ENCODE measurements at regions not wholly inside any gene's neighbourhood (a gene's known extent, or its start where the extent isn't known, plus 50 kb on each side); places are given as distances from the start of the nearest gene placed in this dataset.

DNA sequence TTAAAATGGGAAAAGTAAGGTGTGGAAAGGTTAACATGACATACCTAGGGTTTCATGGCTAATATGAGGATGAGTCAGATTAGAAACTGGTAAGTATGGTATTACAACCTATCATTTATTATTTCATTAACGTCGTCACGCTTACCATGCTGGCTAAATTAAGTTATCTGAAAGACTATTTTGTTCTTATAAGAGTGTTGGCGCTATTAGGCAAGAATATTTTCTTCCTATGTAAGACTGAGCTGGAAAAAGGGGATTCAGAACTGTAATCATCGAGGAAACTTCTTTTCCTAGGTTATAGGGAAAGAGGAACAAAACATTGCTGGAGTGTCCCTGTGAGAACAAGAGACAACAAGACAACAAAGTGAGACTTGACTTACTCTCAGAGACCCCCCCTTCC is 440.8 kb downstream of the KCNJ2 start:
- no peak overlapping the region for H3K4me3 Mint-ChIP-seq (ENCODE audit: unreplicated experiment)
- no peaks in the 10 kb centered on the region for H3K36me3 Mint-ChIP-seq (ENCODE audit: unreplicated experiment)
- no peaks in the 10 kb centered on the region for H3K4me1 Mint-ChIP-seq (ENCODE audit: low read depth, unreplicated experiment)
- no peak overlapping the region for H3K27ac Mint-ChIP-seq (ENCODE audit: unreplicated experiment)
- DNase-seq, result no peak
- TF ChIP-seq, protein P1, sequence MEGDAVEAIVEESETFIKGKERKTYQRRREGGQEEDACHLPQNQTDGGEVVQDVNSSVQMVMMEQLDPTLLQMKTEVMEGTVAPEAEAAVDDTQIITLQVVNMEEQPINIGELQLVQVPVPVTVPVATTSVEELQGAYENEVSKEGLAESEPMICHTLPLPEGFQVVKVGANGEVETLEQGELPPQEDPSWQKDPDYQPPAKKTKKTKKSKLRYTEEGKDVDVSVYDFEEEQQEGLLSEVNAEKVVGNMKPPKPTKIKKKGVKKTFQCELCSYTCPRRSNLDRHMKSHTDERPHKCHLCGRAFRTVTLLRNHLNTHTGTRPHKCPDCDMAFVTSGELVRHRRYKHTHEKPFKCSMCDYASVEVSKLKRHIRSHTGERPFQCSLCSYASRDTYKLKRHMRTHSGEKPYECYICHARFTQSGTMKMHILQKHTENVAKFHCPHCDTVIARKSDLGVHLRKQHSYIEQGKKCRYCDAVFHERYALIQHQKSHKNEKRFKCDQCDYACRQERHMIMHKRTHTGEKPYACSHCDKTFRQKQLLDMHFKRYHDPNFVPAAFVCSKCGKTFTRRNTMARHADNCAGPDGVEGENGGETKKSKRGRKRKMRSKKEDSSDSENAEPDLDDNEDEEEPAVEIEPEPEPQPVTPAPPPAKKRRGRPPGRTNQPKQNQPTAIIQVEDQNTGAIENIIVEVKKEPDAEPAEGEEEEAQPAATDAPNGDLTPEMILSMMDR (IDR thresholded peaks at IDR 0.05; ENCODE audit: partially characterized antibody, unreplicated experiment), result no peak
- no peaks in the 10 kb centered on the region for H3K27me3 Mint-ChIP-seq (ENCODE audit: unreplicated experiment)
- H3K9me3 Mint-ChIP-seq (ENCODE audit: unreplicated experiment), result no peaks in the 10 kb centered on the region

DNA sequence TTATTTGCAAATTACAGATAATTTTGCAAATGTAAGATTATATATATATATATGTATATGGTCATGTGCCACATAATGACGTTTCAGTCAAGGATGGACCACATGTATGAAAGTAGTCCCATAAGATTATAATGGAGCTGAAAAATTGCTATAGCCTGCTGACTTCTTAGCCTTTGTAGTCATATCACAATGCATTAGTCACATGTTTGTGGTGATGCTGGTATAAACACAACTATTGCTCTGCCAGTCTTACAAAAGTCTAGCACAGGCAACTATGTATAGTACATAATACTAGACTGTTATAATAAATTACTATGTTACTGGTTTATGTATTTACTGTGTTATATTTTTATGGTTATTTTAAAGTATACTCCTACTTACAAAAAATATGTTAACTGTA is 444.3 kb downstream of the KCNJ2 start:
- H3K27me3 Mint-ChIP-seq (ENCODE audit: unreplicated experiment), result peaks cover 3% of the 10 kb centered on the region
- H3K27ac Mint-ChIP-seq (ENCODE audit: unreplicated experiment), result no peak overlapping the region
- no peak for DNase-seq
- TF ChIP-seq, protein P1 (IDR thresholded peaks at IDR 0.05; ENCODE audit: partially characterized antibody, unreplicated experiment), result no peak
- no peaks in the 10 kb centered on the region for H3K9me3 Mint-ChIP-seq (ENCODE audit: unreplicated experiment)
- no peak overlapping the region for H3K4me3 Mint-ChIP-seq (ENCODE audit: unreplicated experiment)
- H3K4me1 Mint-ChIP-seq (ENCODE audit: low read depth, unreplicated experiment), result no peaks in the 10 kb centered on the region
- no peaks in the 10 kb centered on the region for H3K36me3 Mint-ChIP-seq (ENCODE audit: unreplicated experiment)

DNA sequence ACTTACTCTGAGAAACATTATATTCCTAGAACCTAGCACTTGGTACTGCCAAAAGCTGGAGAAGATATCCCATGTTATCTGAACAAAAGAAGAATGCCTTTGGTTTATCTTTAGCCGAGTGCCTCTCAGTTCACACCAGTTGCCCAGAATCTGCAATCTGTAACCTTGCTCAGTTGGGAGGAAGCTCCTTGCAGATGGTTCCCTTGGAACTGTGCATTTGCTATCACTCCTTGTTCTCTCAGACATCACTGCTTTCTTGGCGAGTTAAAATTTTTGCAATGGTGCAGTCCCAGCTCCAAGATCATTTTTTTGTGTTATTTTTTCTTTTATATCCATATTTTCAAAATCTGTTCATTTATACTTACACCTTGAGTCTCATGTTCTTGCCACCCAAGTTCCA is 446.5 kb downstream of the KCNJ2 start:
- DNase-seq, result no peak
- Mint-ChIP-seq H3K4me1 (ENCODE audit: low read depth, unreplicated experiment) (no peaks in the 10 kb centered on the region), H3K27ac (ENCODE audit: unreplicated experiment) (no peak overlapping the region), H3K4me3 (ENCODE audit: unreplicated experiment) (no peak overlapping the region), H3K36me3 (ENCODE audit: unreplicated experiment) (no peaks in the 10 kb centered on the region), H3K27me3 (ENCODE audit: unreplicated experiment) (peaks cover 3% of the 10 kb centered on the region), H3K9me3 (ENCODE audit: unreplicated experiment) (no peaks in the 10 kb centered on the region)
- TF ChIP-seq, protein P1 (IDR thresholded peaks at IDR 0.05; ENCODE audit: partially characterized antibody, unreplicated experiment), result no peak

- no peaks in the 10 kb centered on the region for H3K36me3 Mint-ChIP-seq (ENCODE audit: unreplicated experiment)
- H3K27me3 Mint-ChIP-seq (ENCODE audit: unreplicated experiment), result peaks cover 3% of the 10 kb centered on the region
- no peak overlapping the region for H3K27ac Mint-ChIP-seq (ENCODE audit: unreplicated experiment)
- TF ChIP-seq, protein P1 (IDR thresholded peaks at IDR 0.05; ENCODE audit: partially characterized antibody, unreplicated experiment), result no peak
- H3K4me1 Mint-ChIP-seq (ENCODE audit: low read depth, unreplicated experiment), result no peaks in the 10 kb centered on the region
- DNase-seq, result no peak
- no peak overlapping the region for H3K4me3 Mint-ChIP-seq (ENCODE audit: unreplicated experiment)
- no peaks in the 10 kb centered on the region for H3K9me3 Mint-ChIP-seq (ENCODE audit: unreplicated experiment)
Measured at GRCh38 chr17:70618641-70619040, 449.3 kb downstream of the KCNJ2 start.

DNA sequence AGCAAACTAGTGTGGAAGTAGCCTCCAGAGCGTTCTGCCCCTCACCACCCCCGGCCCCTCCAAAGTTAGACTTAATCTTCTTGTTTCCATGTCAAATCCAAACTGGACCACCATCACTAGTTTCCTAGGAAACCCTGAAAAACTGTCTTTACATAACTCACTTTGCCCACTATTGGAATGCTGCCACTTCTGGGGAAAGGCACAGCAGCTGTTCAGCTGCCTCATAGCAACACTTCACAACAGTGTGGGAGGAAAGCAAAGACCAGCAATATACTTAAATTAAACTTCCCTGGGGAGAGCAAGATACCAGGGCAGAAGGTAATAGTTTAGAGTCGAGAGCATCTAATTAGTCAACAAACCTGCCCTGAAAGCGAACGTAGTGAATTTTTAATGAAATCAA is 452.2 kb downstream of the KCNJ2 start:
- Mint-ChIP-seq H3K4me1 (ENCODE audit: low read depth, unreplicated experiment) (no peaks in the 10 kb centered on the region), H3K27me3 (ENCODE audit: unreplicated experiment) (peaks cover 1% of the 10 kb centered on the region), H3K36me3 (ENCODE audit: unreplicated experiment) (no peaks in the 10 kb centered on the region), H3K9me3 (ENCODE audit: unreplicated experiment) (no peaks in the 10 kb centered on the region), H3K27ac (ENCODE audit: unreplicated experiment) (no peak overlapping the region), H3K4me3 (ENCODE audit: unreplicated experiment) (no peak overlapping the region)
- TF ChIP-seq, protein P1 (IDR thresholded peaks at IDR 0.05; ENCODE audit: partially characterized antibody, unreplicated experiment), result no peak
- no peak for DNase-seq

Measured in glutamatergic neuron (in vitro differentiated cells).